Caki2 (cell line): ENCODE measurements at regions not wholly inside any gene's neighbourhood (a gene's known extent, or its start where the extent isn't known, plus 50 kb on each side); places are given as distances from the start of the nearest gene placed in this dataset.
"Not testable (repeated sequence)": the region's sequence is repeated elsewhere in the genome, so short reads cannot be mapped to it uniquely, and the experiment has no call there.

Experiments
- DNase-seq: peaks from one replicate; pipeline ENCODE4 v3.0.0-alpha.2; 2015; ENCODE audit warnings: low read depth
- in situ Hi-C: cut with HindIII; loops from 2 replicates; pipeline ENCODE4 v1.10.0; 2016; ENCODE audit warnings: low sequenced_read_pairs, low pct_unique_long_range_greater_than_20kb, mixed read lengths

GRCh38 chr7:121516821-121517220 lies 120.7 kb upstream of the FAM3C start:
- in situ Hi-C loops, result no loop called here
- no peak for DNase-seq

GRCh38 chr7:121515630-121516401 lies 119.7 kb upstream of the FAM3C start:
- DNase-seq, result no peak
- in situ Hi-C loops, result no loop called here

- no peak for DNase-seq
- in situ Hi-C loops, result no loop called here
These were observed 119.1 kb upstream of the FAM3C start for GRCh38 chr7:121515229-121515628.

GRCh38 chr7:121513105-121513504 lies 117.0 kb upstream of the FAM3C start:
- in situ Hi-C loops, result no loop called here
- DNase-seq, result no peak

GRCh38 chr7:121510858-121511482 lies 114.9 kb upstream of the FAM3C start:
- no peak for DNase-seq
- in situ Hi-C loops, result no loop called here

- in situ Hi-C loops, result no loop called here
- DNase-seq, result no peak
These were observed 114.2 kb upstream of the FAM3C start for GRCh38 chr7:121510302-121510701.

- DNase-seq, result peak; percentile 16
- in situ Hi-C loops, result no loop called here
These were observed 109.6 kb upstream of the FAM3C start for GRCh38 chr7:121505540-121506182.

- peak; percentile 14 for DNase-seq
- in situ Hi-C loops, result no loop called here
These were observed 108.9 kb upstream of the FAM3C start for GRCh38 chr7:121505021-121505420.

- peak; percentile 31 for DNase-seq
- in situ Hi-C loops, result no loop called here
These were observed 108.4 kb upstream of the FAM3C start for GRCh38 chr7:121504482-121504881.

- in situ Hi-C loops, result no loop called here
- no peak for DNase-seq
These were observed 107.6 kb upstream of the FAM3C start for GRCh38 chr7:121503730-121504129.

GRCh38 chr7:121503039-121503438 lies 106.9 kb upstream of the FAM3C start:
- no peak for DNase-seq
- in situ Hi-C loops, result no loop called here

GRCh38 chr7:121501566-121501965 lies 105.5 kb upstream of the FAM3C start:
- in situ Hi-C loops, result no loop called here
- DNase-seq, result no peak

GRCh38 chr7:121500360-121501058 lies 104.4 kb upstream of the FAM3C start:
- DNase-seq, result no peak
- in situ Hi-C loops, result no loop called here

GRCh38 chr7:121499624-121500023 lies 103.5 kb upstream of the FAM3C start:
- in situ Hi-C loops, result no loop called here
- DNase-seq, result no peak

- in situ Hi-C loops, result no loop called here
- no peak for DNase-seq
These were observed 102.7 kb upstream of the FAM3C start for GRCh38 chr7:121498816-121499215.

- DNase-seq, in situ Hi-C loops: not testable (repeated sequence)
These were observed 101.4 kb upstream of the FAM3C start for GRCh38 chr7:121497545-121497944.

GRCh38 chr7:121494516-121494915 lies 98.4 kb upstream of the FAM3C start:
- DNase-seq, result no peak
- in situ Hi-C loops, result no loop called here

GRCh38 chr7:121493553-121493952 lies 97.4 kb upstream of the FAM3C start:
- in situ Hi-C loops, result no loop called here

GRCh38 chr7:121490309-121490708 lies 94.2 kb upstream of the FAM3C start:
- in situ Hi-C loops, result no loop called here
- DNase-seq, result no peak

More at GRCh38 chr7:121493553-121493952, 97.4 kb upstream of the FAM3C start:
- no peak for DNase-seq
